ENCODE measurements at regions not wholly inside any gene's neighbourhood (a gene's known extent, or its start where the extent isn't known, plus 50 kb on each side); places are given as distances from the start of the nearest gene placed in this dataset.

GRCh38 chr12:24537083-24537860, 411.6 kb downstream of the BCAT1 start:
- H3K79me2 ChIP-seq (ENCODE audit: control insufficient read depth, insufficient read depth, low read length) = no peaks in the 10 kb centered on the region
- no peak for TF ChIP-seq FOS (IDR thresholded peaks at IDR 0.05; ENCODE audit: borderline replicate concordance, insufficient read depth, low read length)
- TF ChIP-seq MAX (IDR thresholded peaks at IDR 0.05; ENCODE audit: insufficient read depth, insufficient read length) = no peak
- TF ChIP-seq EZH2 (IDR thresholded peaks at IDR 0.05; ENCODE audit: borderline replicate concordance, low read depth, low read length, severe bottlenecking) = no peak
- TF ChIP-seq MYC (IDR thresholded peaks at IDR 0.05; ENCODE audit: low read depth, low read length) = no peak
- no peak for TF ChIP-seq CTCF (IDR thresholded peaks at IDR 0.05; ENCODE audit: extremely low read depth in 1 of 2, insufficient read depth in 1 of 2, low read depth in 1 of 2, low read length in 2 of 2)
- no peak for TF ChIP-seq GATA2 (IDR thresholded peaks at IDR 0.05; ENCODE audit: insufficient read depth, insufficient read length, low read depth, low read length)
- no peak for TF ChIP-seq JUN (IDR thresholded peaks at IDR 0.05; ENCODE audit: borderline replicate concordance, insufficient read depth, insufficient read length, low read depth)
- TF ChIP-seq POLR2A (IDR thresholded peaks at IDR 0.05; ENCODE audit: low read depth, low read length) = no peak
- TF ChIP-seq POLR2AphosphoS5 (IDR thresholded peaks at IDR 0.05; ENCODE audit: insufficient read depth, low read depth, low read length) = no peak
- H4K20me1 ChIP-seq (replicated peaks; ENCODE audit: control insufficient read depth, extremely low read depth, insufficient read depth, low read length) = no peaks in the 10 kb centered on the region
- ChIA-PET CTCF (interaction anchor here (1.2 to 1.3 kb wide), 2 partner anchors 10 to 14 kb away, joined by 3 read pairs; no protein-coding TSS in a partner anchor), POLR2A (no interaction called here)
- no peaks in the 10 kb centered on the region for H3K9me1 ChIP-seq (replicated peaks; ENCODE audit: control insufficient read depth, extremely low read depth, insufficient read depth, low read length)
- H3K4me1 ChIP-seq (ENCODE audit: control insufficient read depth, extremely low read depth, insufficient read depth, low read length) = no peaks in the 10 kb centered on the region
- peaks cover 0 to 2% of the 10 kb centered on the region in 2 experiments for H3K27me3 ChIP-seq (ENCODE audit: control insufficient read depth in 2 of 2, insufficient read depth in 2 of 2, low read length in 2 of 2)
- no peak overlapping the region for H2AFZ ChIP-seq (ENCODE audit: low read depth, low read length)
- H3K4me3 ChIP-seq (replicated peaks in 1 of 3; ENCODE audit: insufficient read depth in 1 of 3, low read depth in 1 of 3, low read length in 3 of 3) = no peak overlapping the region
- DNase-seq (ENCODE audit: low read depth, low spot score) = no peak
- H3K4me2 ChIP-seq (ENCODE audit: insufficient read depth, low read length) = no peak overlapping the region
- H3K9me3 ChIP-seq (replicated peaks; ENCODE audit: control insufficient read depth, insufficient read depth, low read length) = no peaks in the 10 kb centered on the region
- dilution Hi-C loops (cut with MboI; ENCODE audit: extremely low pct_ligation_motif_present, low sequenced_read_pairs) (no loop called here), intact Hi-C loops (cut with micrococcal nuclease) (no loop called here)
- no peak overlapping the region for H3K9ac ChIP-seq (replicated peaks; ENCODE audit: extremely low read depth, insufficient read depth, low read length)
- FAIRE-seq = no peak
- BruUV-seq (replicated peaks) = no TSS peak
- H3K27ac ChIP-seq (ENCODE audit: insufficient read depth, low read depth, low read length) = no peak overlapping the region
- H3K36me3 ChIP-seq (ENCODE audit: control insufficient read depth in 2 of 2, extremely low read depth in 1 of 2, insufficient read depth in 2 of 2, low read length in 2 of 2) = no peaks in the 10 kb centered on the region
